Ishikawa (cell line): ENCODE measurements at regions not wholly inside any gene's neighbourhood (a gene's known extent, or its start where the extent isn't known, plus 50 kb on each side); places are given as distances from the start of the nearest gene placed in this dataset.

Experiments used
- CREB1 ChIP-seq: IDR thresholded peaks from 2 replicates; pipeline ENCODE4 v1.6.1; 2012; ENCODE audit warnings: low read depth
- EGR1 ChIP-seq: IDR thresholded peaks from 2 replicates; pipeline ENCODE4 v1.6.1; 2012
- EP300 ChIP-seq: IDR thresholded peaks from 2 replicates; pipeline ENCODE4 v1.6.1; 2012; ENCODE audit warnings: borderline replicate concordance
- NFIC ChIP-seq: IDR thresholded peaks from 2 replicates; pipeline ENCODE4 v1.6.1; 2012
- RAD21 ChIP-seq: IDR thresholded peaks from 2 replicates; pipeline ENCODE4 v1.6.1; 2012; ENCODE audit warnings: low read depth
- TAF1 ChIP-seq: IDR thresholded peaks from 2 replicates; pipeline ENCODE4 v1.6.1; 2012; ENCODE audit warnings: low read depth, mild to moderate bottlenecking
- ZBTB7A ChIP-seq: IDR thresholded peaks from 2 replicates; pipeline ENCODE4 v1.6.1; 2012; ENCODE audit warnings: low read depth
- TF ChIP-seq, protein P1 (sequence below): IDR thresholded peaks from 2 replicates; pipeline ENCODE4 v1.6.1; 2012

- no peak for TF ChIP-seq ZBTB7A
- no peak for TF ChIP-seq CREB1
- no peak for TF ChIP-seq NFIC
- TF ChIP-seq EGR1 = no peak
- no peak for TF ChIP-seq RAD21
- TF ChIP-seq EP300 = no peak
- TF ChIP-seq, protein P1, sequence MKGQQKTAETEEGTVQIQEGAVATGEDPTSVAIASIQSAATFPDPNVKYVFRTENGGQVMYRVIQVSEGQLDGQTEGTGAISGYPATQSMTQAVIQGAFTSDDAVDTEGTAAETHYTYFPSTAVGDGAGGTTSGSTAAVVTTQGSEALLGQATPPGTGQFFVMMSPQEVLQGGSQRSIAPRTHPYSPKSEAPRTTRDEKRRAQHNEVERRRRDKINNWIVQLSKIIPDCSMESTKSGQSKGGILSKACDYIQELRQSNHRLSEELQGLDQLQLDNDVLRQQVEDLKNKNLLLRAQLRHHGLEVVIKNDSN = no peak
- TF ChIP-seq TAF1 = no peak
Measured at GRCh38 chr7:42359946-42360345, 122.9 kb upstream of the GLI3 start.
